ENCODE measurements at regions not wholly inside any gene's neighbourhood (a gene's known extent, or its start where the extent isn't known, plus 50 kb on each side); places are given as distances from the start of the nearest gene placed in this dataset.

DNA sequence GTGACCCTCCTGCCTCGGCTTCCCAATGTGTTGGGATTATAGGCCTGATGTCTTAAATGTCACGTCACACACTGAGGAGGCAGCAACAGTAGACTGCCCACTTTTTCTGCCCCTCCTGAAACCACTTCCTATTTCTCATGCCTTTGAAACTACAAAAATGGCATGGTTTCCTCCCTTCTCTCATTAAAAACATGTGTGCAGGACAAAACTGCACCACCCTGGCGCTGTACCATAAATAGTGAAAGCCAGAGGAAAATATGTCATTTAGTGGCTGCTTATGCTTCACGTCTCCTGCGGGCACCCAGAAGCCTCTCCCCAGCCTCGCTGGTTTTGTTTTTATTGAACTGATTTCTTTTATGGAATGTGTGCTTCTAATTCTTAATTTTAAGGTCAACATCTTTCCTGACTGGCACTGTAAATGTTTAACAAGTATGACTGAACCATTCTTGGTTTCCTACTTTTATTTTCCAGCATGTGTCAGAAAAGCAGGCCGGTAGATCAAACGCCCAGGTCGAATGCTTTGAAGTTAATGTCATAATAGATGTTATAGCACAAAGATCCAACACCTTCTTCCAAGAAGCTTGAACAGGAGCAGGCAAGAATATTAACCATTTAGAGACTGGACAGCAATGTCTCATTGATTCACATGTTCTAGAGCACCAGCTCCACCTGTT lies 59.6 kb upstream of the C1orf87 start:
- Histone ChIP-seq H4K20me1 (ENCODE audit: insufficient read depth, low read length) (no peaks in the 10 kb centered on the region), H3K27ac (ENCODE audit: low read length) (no peak overlapping the region), H3K36me3 (replicated peaks; ENCODE audit: low read depth, low read length) (no peaks in the 10 kb centered on the region), H3K9me3 (ENCODE audit: insufficient read depth, low read length) (no peaks in the 10 kb centered on the region), H3K4me2 (ENCODE audit: low read length) (no peak overlapping the region), H3K9ac (ENCODE audit: low read length) (no peak overlapping the region), H3K79me2 (ENCODE audit: low read length) (no peaks in the 10 kb centered on the region), H3K4me1 (ENCODE audit: low read length) (peaks cover 6% of the 10 kb centered on the region), H2AFZ (ENCODE audit: low read depth, low read length) (no peak overlapping the region), H3K4me3 (ENCODE audit: low read length) (no peak overlapping the region), H3K27me3 (ENCODE audit: low read depth, low read length) (no peaks in the 10 kb centered on the region)
- no peak for TF ChIP-seq CTCF (IDR thresholded peaks at IDR 0.05; ENCODE audit: low read depth, low read length)
- no peak for TF ChIP-seq EZH2phosphoT487 (IDR thresholded peaks at IDR 0.05; ENCODE audit: low read depth)

DNA sequence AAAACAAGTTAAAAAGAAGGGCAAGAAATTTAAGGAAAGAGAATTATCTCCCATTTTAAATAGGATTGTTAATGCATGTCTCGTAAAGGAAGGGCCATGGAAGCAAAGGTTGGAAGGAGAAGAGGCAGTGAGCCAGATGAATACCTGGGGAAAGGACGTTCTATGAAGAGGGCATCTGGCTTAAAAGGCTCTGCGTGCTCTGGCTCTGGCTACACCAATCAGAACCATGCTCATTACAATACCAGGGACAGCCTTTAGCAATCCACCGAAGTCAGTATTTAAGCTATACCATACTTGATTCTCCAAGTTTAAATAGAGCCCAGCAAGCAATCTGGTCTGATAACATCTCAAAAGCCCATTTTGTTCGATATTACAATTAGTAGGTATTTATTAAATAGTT lies 58.5 kb upstream of the C1orf87 start:
- Histone ChIP-seq H3K4me3 (ENCODE audit: low read length) (no peak overlapping the region), H3K4me2 (ENCODE audit: low read length) (no peak overlapping the region), H3K9ac (ENCODE audit: low read length) (no peak overlapping the region), H4K20me1 (ENCODE audit: insufficient read depth, low read length) (no peaks in the 10 kb centered on the region), H3K79me2 (ENCODE audit: low read length) (no peaks in the 10 kb centered on the region), H3K36me3 (replicated peaks; ENCODE audit: low read depth, low read length) (no peaks in the 10 kb centered on the region), H3K27me3 (ENCODE audit: low read depth, low read length) (no peaks in the 10 kb centered on the region), H3K4me1 (ENCODE audit: low read length) (peaks cover 6% of the 10 kb centered on the region), H3K9me3 (ENCODE audit: insufficient read depth, low read length) (no peaks in the 10 kb centered on the region), H3K27ac (ENCODE audit: low read length) (no peak overlapping the region), H2AFZ (ENCODE audit: low read depth, low read length) (no peak overlapping the region)
- TF ChIP-seq CTCF (IDR thresholded peaks at IDR 0.05; ENCODE audit: low read depth, low read length), result no peak
- TF ChIP-seq EZH2phosphoT487 (IDR thresholded peaks at IDR 0.05; ENCODE audit: low read depth), result no peak

- H4K20me1 ChIP-seq (ENCODE audit: insufficient read depth, low read length), result no peaks in the 10 kb centered on the region
- no peak overlapping the region for H3K27ac ChIP-seq (ENCODE audit: low read length)
These were observed 57.1 kb upstream of the C1orf87 start for GRCh38 chr1:60130703-60131102.

DNA sequence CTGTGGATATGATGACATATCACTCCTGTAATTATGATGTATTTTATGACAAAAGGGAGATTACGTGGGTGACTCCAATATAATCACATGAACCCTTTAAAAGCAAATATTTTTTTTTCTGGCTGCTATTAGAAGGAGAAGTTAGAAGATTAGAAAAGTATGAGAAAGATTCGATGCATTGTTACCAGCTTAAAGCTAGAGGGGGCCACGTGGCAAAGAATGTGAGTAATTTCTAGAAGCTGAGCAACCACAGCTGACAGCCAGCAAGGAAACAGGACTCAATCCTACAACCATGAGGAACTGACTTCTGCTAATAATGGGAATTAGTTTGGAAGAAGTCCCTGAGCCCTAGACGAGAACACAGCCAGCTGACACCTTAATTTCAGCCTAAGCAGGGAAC lies 56.3 kb upstream of the C1orf87 start:
- Histone ChIP-seq H4K20me1 (ENCODE audit: insufficient read depth, low read length) (no peaks in the 10 kb centered on the region), H3K36me3 (replicated peaks; ENCODE audit: low read depth, low read length) (no peaks in the 10 kb centered on the region), H3K4me2 (ENCODE audit: low read length) (no peak overlapping the region), H3K9ac (ENCODE audit: low read length) (no peak overlapping the region), H3K79me2 (ENCODE audit: low read length) (no peaks in the 10 kb centered on the region), H3K4me1 (ENCODE audit: low read length) (peaks cover 6% of the 10 kb centered on the region), H3K27me3 (ENCODE audit: low read depth, low read length) (no peaks in the 10 kb centered on the region), H2AFZ (ENCODE audit: low read depth, low read length) (no peak overlapping the region), H3K9me3 (ENCODE audit: insufficient read depth, low read length) (no peaks in the 10 kb centered on the region), H3K27ac (ENCODE audit: low read length) (no peak overlapping the region), H3K4me3 (ENCODE audit: low read length) (no peak overlapping the region)
- TF ChIP-seq EZH2phosphoT487 (IDR thresholded peaks at IDR 0.05; ENCODE audit: low read depth), result no peak
- peak; percentile 20; the same call in 1 of the 2 replicates for TF ChIP-seq CTCF (IDR thresholded peaks at IDR 0.05; ENCODE audit: low read depth, low read length)

More at GRCh38 chr1:60130703-60131102, 57.1 kb upstream of the C1orf87 start:
- Histone ChIP-seq H3K9ac (ENCODE audit: low read length) (no peak overlapping the region), H3K4me2 (ENCODE audit: low read length) (no peak overlapping the region), H3K4me3 (ENCODE audit: low read length) (no peak overlapping the region), H3K27me3 (ENCODE audit: low read depth, low read length) (no peaks in the 10 kb centered on the region), H3K36me3 (replicated peaks; ENCODE audit: low read depth, low read length) (no peaks in the 10 kb centered on the region), H3K4me1 (ENCODE audit: low read length) (peaks cover 6% of the 10 kb centered on the region), H3K79me2 (ENCODE audit: low read length) (no peaks in the 10 kb centered on the region), H3K9me3 (ENCODE audit: insufficient read depth, low read length) (no peaks in the 10 kb centered on the region), H2AFZ (ENCODE audit: low read depth, low read length) (no peak overlapping the region)
- TF ChIP-seq CTCF (IDR thresholded peaks at IDR 0.05; ENCODE audit: low read depth, low read length) (no peak), EZH2phosphoT487 (IDR thresholded peaks at IDR 0.05; ENCODE audit: low read depth) (no peak)

Measured in OCI-LY3 (cell line).